ENCODE measurements at regions not wholly inside any gene's neighbourhood (a gene's known extent, or its start where the extent isn't known, plus 50 kb on each side); places are given as distances from the start of the nearest gene placed in this dataset.

GRCh38 chr2:181149056-181149455 lies 168.7 kb downstream of the UBE2E3 start:
- DNase-seq (ENCODE audit: low spot score): no peak

GRCh38 chr2:181152226-181152625 lies 171.8 kb downstream of the UBE2E3 start:
- DNase-seq (ENCODE audit: low spot score): no peak

GRCh38 chr2:181152701-181153100 lies 172.3 kb downstream of the UBE2E3 start:
- no peak for DNase-seq (ENCODE audit: low spot score)

- DNase-seq (ENCODE audit: low spot score): no peak
Measured at GRCh38 chr2:181153886-181154285, 173.5 kb downstream of the UBE2E3 start.

- DNase-seq (ENCODE audit: low spot score): no peak
Measured at GRCh38 chr2:181157326-181157725, 176.9 kb downstream of the UBE2E3 start.

GRCh38 chr2:181158427-181158826 lies 178.0 kb downstream of the UBE2E3 start:
- no peak for DNase-seq (ENCODE audit: low spot score)

- no peak for DNase-seq (ENCODE audit: low spot score)
Measured at GRCh38 chr2:181161615-181162014, 181.2 kb downstream of the UBE2E3 start.

GRCh38 chr2:181163139-181163538 lies 182.7 kb downstream of the UBE2E3 start:
- no peak for DNase-seq (ENCODE audit: low spot score)

- DNase-seq (ENCODE audit: low spot score): no peak
Measured at GRCh38 chr2:181163691-181164090, 183.3 kb downstream of the UBE2E3 start.

GRCh38 chr2:181164699-181165098 lies 184.3 kb downstream of the UBE2E3 start:
- DNase-seq (ENCODE audit: low spot score): no peak

GRCh38 chr2:181165199-181165868 lies 184.9 kb downstream of the UBE2E3 start:
- no peak for DNase-seq (ENCODE audit: low spot score)

- no peak for DNase-seq (ENCODE audit: low spot score)
Measured at GRCh38 chr2:181169503-181169902, 189.1 kb downstream of the UBE2E3 start.

- no peak for DNase-seq (ENCODE audit: low spot score)
Measured at GRCh38 chr2:181170256-181170655, 189.9 kb downstream of the UBE2E3 start.

- DNase-seq (ENCODE audit: low spot score): no peak
Measured at GRCh38 chr2:181172676-181173075, 192.3 kb downstream of the UBE2E3 start.

- no peak for DNase-seq (ENCODE audit: low spot score)
Measured at GRCh38 chr2:181174611-181175580, 194.5 kb downstream of the UBE2E3 start.

- DNase-seq (ENCODE audit: low spot score): no peak
Measured at GRCh38 chr2:181176540-181176939, 196.1 kb downstream of the UBE2E3 start.

GRCh38 chr2:181177376-181177775 lies 197.0 kb downstream of the UBE2E3 start:
- DNase-seq (ENCODE audit: low spot score): no peak

GRCh38 chr2:181178130-181178529 lies 197.7 kb downstream of the UBE2E3 start:
- DNase-seq (ENCODE audit: low spot score): peak; percentile 17

- DNase-seq (ENCODE audit: low spot score): peak; percentile 30
Measured at GRCh38 chr2:181178823-181179412, 198.5 kb downstream of the UBE2E3 start.

- DNase-seq (ENCODE audit: low spot score): no peak
Measured at GRCh38 chr2:181183878-181184542, 203.6 kb downstream of the UBE2E3 start.

- DNase-seq (ENCODE audit: low spot score): no peak
Measured at GRCh38 chr2:181185421-181185820, 205.0 kb downstream of the UBE2E3 start.

GRCh38 chr2:181185948-181186347 lies 205.5 kb downstream of the UBE2E3 start:
- no peak for DNase-seq (ENCODE audit: low spot score)

Data from activated CD4-positive, alpha-beta T cell treated with anti-CD3 and anti-CD28 coated beads, Interleukin-2, Interleukin-4, amounts not matched to agents 100 ng/mL and 50 ng/mL, durations not matched to agents 16 hours and 8 hours (primary cell).